NCI-H1436 treated with DMSO at 0.1 percent for 48 hours (cell line): ENCODE measurements at regions not wholly inside any gene's neighbourhood (a gene's known extent, or its start where the extent isn't known, plus 50 kb on each side); places are given as distances from the start of the nearest gene placed in this dataset.
A peak's percentile ranks its signal among the peaks of the same experiment; 100 is the strongest.
"Not testable (repeated sequence)": the region's sequence is repeated elsewhere in the genome, so short reads cannot be mapped to it uniquely, and the experiment has no call there.

ENCODE experiments used
- DNase-seq: peaks from one replicate; lab custom pipeline; 2025; lab: John Stamatoyannopoulos, UW

- DNase-seq, result peak; percentile 32
Measured at GRCh38 chr6:164378330-164378729, 931.1 kb downstream of the C6orf118 start.

- no peak for DNase-seq
Measured at GRCh38 chr6:164377348-164377918, 932.0 kb downstream of the C6orf118 start.

- no peak for DNase-seq
Measured at GRCh38 chr6:164370773-164371172, 938.6 kb downstream of the C6orf118 start.

- DNase-seq, result no peak
Measured at GRCh38 chr6:164359441-164359840, 944.9 kb downstream of the QKI start.

GRCh38 chr6:164359036-164359435 lies 944.5 kb downstream of the QKI start:
- no peak for DNase-seq

GRCh38 chr6:164356814-164357213 lies 942.3 kb downstream of the QKI start:
- no peak for DNase-seq

- DNase-seq, result no peak
Measured at GRCh38 chr6:164347455-164347854, 932.9 kb downstream of the QKI start.

- DNase-seq, result no peak
Measured at GRCh38 chr6:164346631-164347030, 932.1 kb downstream of the QKI start.

GRCh38 chr6:164345806-164346496 lies 931.4 kb downstream of the QKI start:
- DNase-seq, result no peak

- no peak for DNase-seq
Measured at GRCh38 chr6:164345327-164345726, 930.8 kb downstream of the QKI start.

- no peak for DNase-seq
Measured at GRCh38 chr6:164344801-164345291, 930.3 kb downstream of the QKI start.

- not testable (repeated sequence) for DNase-seq
Measured at GRCh38 chr6:164339442-164339841, 924.9 kb downstream of the QKI start.

- no peak for DNase-seq
Measured at GRCh38 chr6:164337925-164338397, 923.4 kb downstream of the QKI start.

GRCh38 chr6:164337024-164337924 lies 922.8 kb downstream of the QKI start:
- no peak for DNase-seq

GRCh38 chr6:164336455-164336854 lies 921.9 kb downstream of the QKI start:
- no peak for DNase-seq

GRCh38 chr6:164331026-164331425 lies 916.5 kb downstream of the QKI start:
- no peak for DNase-seq

- no peak for DNase-seq
Measured at GRCh38 chr6:164325168-164325567, 910.6 kb downstream of the QKI start.

- DNase-seq, result no peak
Measured at GRCh38 chr6:164322533-164322932, 908.0 kb downstream of the QKI start.

GRCh38 chr6:164321297-164321696 lies 906.8 kb downstream of the QKI start:
- no peak for DNase-seq

GRCh38 chr6:164315376-164315775 lies 900.9 kb downstream of the QKI start:
- DNase-seq, result no peak

- DNase-seq, result no peak
Measured at GRCh38 chr6:164308339-164308738, 893.8 kb downstream of the QKI start.

- no peak for DNase-seq
Measured at GRCh38 chr6:164303102-164303964, 888.8 kb downstream of the QKI start.
